Activated T-cell treated with anti-CD3 and anti-CD28 coated beads, Interleukin-2, amount 50 U/mL, for 4 hours (primary cell): ENCODE measurements at regions not wholly inside any gene's neighbourhood (a gene's known extent, or its start where the extent isn't known, plus 50 kb on each side); places are given as distances from the start of the nearest gene placed in this dataset.
"Not testable (repeated sequence)": the region's sequence is repeated elsewhere in the genome, so short reads cannot be mapped to it uniquely, and the experiment has no call there.

Experiments
- ATAC-seq, 2 donors: fragments of 200-7000 bp; cut with Tn5 transposase; one replicate each; pipeline ENCODE4 v1.10.0; 2021
- DNase-seq: peaks from one replicate; pipeline ENCODE4 v3.0.0-alpha.2; 2020
- H3K27me3 Mint-ChIP-seq: one replicate; pipeline ENCODE4 v1.8.0; 2021; ENCODE audit warnings: low read depth, mixed read lengths
- H3K36me3 Mint-ChIP-seq: one replicate; pipeline ENCODE4 v1.8.0; 2022; ENCODE audit warnings: mixed read lengths; ENCODE audit not compliant: insufficient read depth
- H3K4me1 Mint-ChIP-seq: one replicate; pipeline ENCODE4 v1.8.0; 2021; ENCODE audit warnings: low read depth, mixed read lengths
- H3K4me3 Mint-ChIP-seq: one replicate; pipeline ENCODE4 v1.8.0; 2021; ENCODE audit warnings: mild to moderate bottlenecking, moderate library complexity, mixed read lengths
- H3K9me3 Mint-ChIP-seq: one replicate; pipeline ENCODE4 v1.8.0; 2021; ENCODE audit warnings: mixed read lengths

GRCh38 chr1:194476872-194477271 is 1290.5 kb upstream of the B3GALT2 start:
- no peaks in the 10 kb centered on the region for H3K36me3 Mint-ChIP-seq
- no peak for DNase-seq
- ATAC-seq, result no peak
- no peaks in the 10 kb centered on the region for H3K4me1 Mint-ChIP-seq
- H3K27me3 Mint-ChIP-seq, result no peaks in the 10 kb centered on the region
- H3K4me3 Mint-ChIP-seq, result no peak overlapping the region
- no peaks in the 10 kb centered on the region for H3K9me3 Mint-ChIP-seq

- DNase-seq (no peak), ATAC-seq (no peak)
- Mint-ChIP-seq H3K4me1 (no peaks in the 10 kb centered on the region), H3K27me3 (no peaks in the 10 kb centered on the region), H3K9me3 (no peaks in the 10 kb centered on the region), H3K36me3 (no peaks in the 10 kb centered on the region), H3K4me3 (no peak overlapping the region)
Measured at GRCh38 chr1:194476351-194476750, 1289.9 kb upstream of the B3GALT2 start.

GRCh38 chr1:194474701-194475100 is 1288.3 kb upstream of the B3GALT2 start:
- DNase-seq (no peak), ATAC-seq (no peak)
- H3K9me3 Mint-ChIP-seq, result no peaks in the 10 kb centered on the region
- no peaks in the 10 kb centered on the region for H3K27me3 Mint-ChIP-seq
- no peaks in the 10 kb centered on the region for H3K4me1 Mint-ChIP-seq
- no peak overlapping the region for H3K4me3 Mint-ChIP-seq
- H3K36me3 Mint-ChIP-seq, result no peaks in the 10 kb centered on the region

- no peak for DNase-seq
- Mint-ChIP-seq H3K4me1 (no peaks in the 10 kb centered on the region), H3K9me3 (no peaks in the 10 kb centered on the region), H3K4me3 (no peak overlapping the region), H3K36me3 (no peaks in the 10 kb centered on the region), H3K27me3 (no peaks in the 10 kb centered on the region)
- ATAC-seq, result no peak
Measured at GRCh38 chr1:194473766-194474165, 1287.4 kb upstream of the B3GALT2 start.

GRCh38 chr1:194469282-194469681 is 1282.9 kb upstream of the B3GALT2 start:
- H3K36me3 Mint-ChIP-seq, result no peaks in the 10 kb centered on the region
- H3K4me3 Mint-ChIP-seq, result no peak overlapping the region
- no peaks in the 10 kb centered on the region for H3K9me3 Mint-ChIP-seq
- DNase-seq (no peak), ATAC-seq (no peak)
- H3K27me3 Mint-ChIP-seq, result no peaks in the 10 kb centered on the region
- H3K4me1 Mint-ChIP-seq, result no peaks in the 10 kb centered on the region

- Mint-ChIP-seq H3K4me1 (no peaks in the 10 kb centered on the region), H3K27me3 (no peaks in the 10 kb centered on the region), H3K36me3 (no peaks in the 10 kb centered on the region), H3K4me3 (no peak overlapping the region), H3K9me3 (no peaks in the 10 kb centered on the region)
- DNase-seq (no peak), ATAC-seq (no peak)
Measured at GRCh38 chr1:194466706-194467105, 1280.3 kb upstream of the B3GALT2 start.

- DNase-seq (no peak), ATAC-seq (no peak)
- H3K4me1 Mint-ChIP-seq, result no peaks in the 10 kb centered on the region
- no peaks in the 10 kb centered on the region for H3K9me3 Mint-ChIP-seq
- H3K27me3 Mint-ChIP-seq, result peaks cover 9% of the 10 kb centered on the region
- H3K36me3 Mint-ChIP-seq, result no peaks in the 10 kb centered on the region
- no peak overlapping the region for H3K4me3 Mint-ChIP-seq
Measured at GRCh38 chr1:194447636-194448035, 1261.2 kb upstream of the B3GALT2 start.

GRCh38 chr1:194445244-194445643 is 1258.8 kb upstream of the B3GALT2 start:
- H3K4me3 Mint-ChIP-seq, result no peak overlapping the region
- ATAC-seq (no peak), DNase-seq (no peak)
- H3K27me3 Mint-ChIP-seq, result peaks cover 7% of the 10 kb centered on the region
- H3K9me3 Mint-ChIP-seq, result no peaks in the 10 kb centered on the region
- no peaks in the 10 kb centered on the region for H3K36me3 Mint-ChIP-seq
- H3K4me1 Mint-ChIP-seq, result no peaks in the 10 kb centered on the region

GRCh38 chr1:194442901-194443575 is 1256.6 kb upstream of the B3GALT2 start:
- H3K4me1 Mint-ChIP-seq, result no peaks in the 10 kb centered on the region
- no peak overlapping the region for H3K4me3 Mint-ChIP-seq
- no peaks in the 10 kb centered on the region for H3K36me3 Mint-ChIP-seq
- DNase-seq (no peak), ATAC-seq (no peak)
- H3K9me3 Mint-ChIP-seq, result no peaks in the 10 kb centered on the region
- peaks cover 7% of the 10 kb centered on the region for H3K27me3 Mint-ChIP-seq

- H3K9me3 Mint-ChIP-seq, result no peaks in the 10 kb centered on the region
- H3K27me3 Mint-ChIP-seq, result peaks cover 3% of the 10 kb centered on the region
- no peak for DNase-seq
- no peak overlapping the region for H3K4me3 Mint-ChIP-seq
- no peaks in the 10 kb centered on the region for H3K4me1 Mint-ChIP-seq
- no peaks in the 10 kb centered on the region for H3K36me3 Mint-ChIP-seq
- no peak for ATAC-seq
Measured at GRCh38 chr1:194437135-194437534, 1250.7 kb upstream of the B3GALT2 start.

- Mint-ChIP-seq H3K4me3 (no peak overlapping the region), H3K27me3 (no peaks in the 10 kb centered on the region), H3K9me3 (no peaks in the 10 kb centered on the region), H3K4me1 (no peaks in the 10 kb centered on the region), H3K36me3 (no peaks in the 10 kb centered on the region)
- DNase-seq, result no peak
- no peak for ATAC-seq
Measured at GRCh38 chr1:194431121-194431520, 1244.7 kb upstream of the B3GALT2 start.

GRCh38 chr1:194420706-194421105 is 1234.3 kb upstream of the B3GALT2 start:
- Mint-ChIP-seq H3K4me3 (no peak overlapping the region), H3K9me3 (no peaks in the 10 kb centered on the region), H3K27me3 (peaks cover 4% of the 10 kb centered on the region), H3K4me1 (no peaks in the 10 kb centered on the region), H3K36me3 (no peaks in the 10 kb centered on the region)
- DNase-seq, result no peak
- ATAC-seq, result no peak

- ATAC-seq (no peak), DNase-seq (no peak)
- peaks cover 7% of the 10 kb centered on the region for H3K27me3 Mint-ChIP-seq
- no peak overlapping the region for H3K4me3 Mint-ChIP-seq
- H3K9me3 Mint-ChIP-seq, result peaks cover 3% of the 10 kb centered on the region
- H3K36me3 Mint-ChIP-seq, result no peaks in the 10 kb centered on the region
- no peaks in the 10 kb centered on the region for H3K4me1 Mint-ChIP-seq
Measured at GRCh38 chr1:194419721-194420120, 1233.3 kb upstream of the B3GALT2 start.

- no peak for DNase-seq
- Mint-ChIP-seq H3K36me3 (no peaks in the 10 kb centered on the region), H3K4me1 (peaks cover 2% of the 10 kb centered on the region), H3K4me3 (no peak overlapping the region), H3K27me3 (peaks cover 10% of the 10 kb centered on the region), H3K9me3 (peaks cover 12% of the 10 kb centered on the region)
- no peak for ATAC-seq
Measured at GRCh38 chr1:194410756-194411155, 1224.3 kb upstream of the B3GALT2 start.

- H3K4me1 Mint-ChIP-seq, ATAC-seq, H3K9me3 Mint-ChIP-seq, H3K27me3 Mint-ChIP-seq, H3K4me3 Mint-ChIP-seq, H3K36me3 Mint-ChIP-seq, DNase-seq: not testable (repeated sequence)
Measured at GRCh38 chr1:194407238-194407637, 1220.8 kb upstream of the B3GALT2 start.

GRCh38 chr1:194394676-194395075 is 1208.3 kb upstream of the B3GALT2 start:
- Mint-ChIP-seq H3K9me3 (no peaks in the 10 kb centered on the region), H3K4me1 (no peaks in the 10 kb centered on the region), H3K27me3 (peaks cover 4% of the 10 kb centered on the region), H3K36me3 (no peaks in the 10 kb centered on the region), H3K4me3 (no peak overlapping the region)
- ATAC-seq (no peak), DNase-seq (no peak)
